HEK293T (cell line): ENCODE measurements at regions not wholly inside any gene's neighbourhood (a gene's known extent, or its start where the extent isn't known, plus 50 kb on each side); places are given as distances from the start of the nearest gene placed in this dataset.
"Not testable (repeated sequence)": the region's sequence is repeated elsewhere in the genome, so short reads cannot be mapped to it uniquely, and the experiment has no call there.

ENCODE experiments used
- CTCF ChIA-PET: fragments of 350-600 bp; formaldehyde crosslinking; extraction: SDS; loops from one replicate; lab custom pipeline; 2021; ENCODE audit warnings: antibody characterized with exemption, inconsistent platforms; lab: Yijun Ruan, JAX
- POLR2A ChIA-PET: fragments of 350-600 bp; formaldehyde crosslinking; extraction: SDS; loops from one replicate; lab custom pipeline; 2020; ENCODE audit warnings: antibody characterized with exemption, inconsistent platforms; lab: Yijun Ruan, JAX
- DNase-seq: peaks from one replicate; pipeline ENCODE4 v3.0.0; 2012; ENCODE audit warnings: mixed read lengths; ENCODE audit errors: extremely low spot score
- ARNT ChIP-seq: fragments of 450-650 bp; IDR thresholded peaks from 2 replicates; pipeline ENCODE4 v1.6.1; 2017; ENCODE audit warnings: mild to moderate bottlenecking
- BHLHE40 ChIP-seq: fragments of 450-650 bp; IDR thresholded peaks from 2 replicates; pipeline ENCODE4 v1.6.1; 2016; ENCODE audit warnings: mild to moderate bottlenecking, moderate library complexity, borderline replicate concordance
- CTBP1 ChIP-seq: fragments of 450-650 bp; IDR thresholded peaks from 2 replicates; pipeline ENCODE4 v1.6.1; 2016; ENCODE audit warnings: borderline replicate concordance
- ELF4 ChIP-seq: fragments of 450-650 bp; IDR thresholded peaks from 2 replicates; pipeline ENCODE4 v1.6.1; 2017; ENCODE audit warnings: antibody characterized with exemption
- FOXA1 ChIP-seq: fragments of 450-650 bp; IDR thresholded peaks from 2 replicates; pipeline ENCODE4 v1.6.1; 2016; ENCODE audit warnings: mild to moderate bottlenecking
- FOXK2 ChIP-seq: fragments of 450-650 bp; IDR thresholded peaks from 2 replicates; pipeline ENCODE4 v1.6.1; 2016; ENCODE audit warnings: mild to moderate bottlenecking
- FOXM1 ChIP-seq: fragments of 450-650 bp; IDR thresholded peaks from 2 replicates; pipeline ENCODE4 v1.6.1; 2017; ENCODE audit warnings: mild to moderate bottlenecking, borderline replicate concordance
- HDGF ChIP-seq: fragments of 450-650 bp; IDR thresholded peaks from 2 replicates; pipeline ENCODE4 v1.6.1; 2017; ENCODE audit warnings: antibody characterized with exemption, borderline replicate concordance
- L3MBTL2 ChIP-seq: fragments of 450-650 bp; conservative IDR thresholded peaks from 2 replicates; pipeline ENCODE4 v1.6.1; 2016; ENCODE audit warnings: mild to moderate bottlenecking
- LEF1 ChIP-seq: fragments of 450-650 bp; IDR thresholded peaks from 2 replicates; pipeline ENCODE4 v1.6.1; 2017; ENCODE audit warnings: mild to moderate bottlenecking, borderline replicate concordance
- NFRKB ChIP-seq: fragments of 450-650 bp; IDR thresholded peaks from 2 replicates; pipeline ENCODE4 v1.6.1; 2016; ENCODE audit warnings: mild to moderate bottlenecking, moderate library complexity
- PKNOX1 ChIP-seq: fragments of 450-650 bp; IDR thresholded peaks from 2 replicates; pipeline ENCODE4 v1.6.1; 2016
- SP1 ChIP-seq: fragments of 450-650 bp; IDR thresholded peaks from 2 replicates; pipeline ENCODE4 v1.6.1; 2017
- SUZ12 ChIP-seq: fragments of 450-650 bp; IDR thresholded peaks from 2 replicates; pipeline ENCODE4 v1.6.1; 2016; ENCODE audit warnings: mild to moderate bottlenecking
- TARDBP ChIP-seq: fragments of 450-650 bp; IDR thresholded peaks from 2 replicates; pipeline ENCODE4 v1.6.1; 2016
- ZNF384 ChIP-seq: fragments of 450-650 bp; IDR thresholded peaks from 2 replicates; pipeline ENCODE4 v1.6.1; 2016

DNA sequence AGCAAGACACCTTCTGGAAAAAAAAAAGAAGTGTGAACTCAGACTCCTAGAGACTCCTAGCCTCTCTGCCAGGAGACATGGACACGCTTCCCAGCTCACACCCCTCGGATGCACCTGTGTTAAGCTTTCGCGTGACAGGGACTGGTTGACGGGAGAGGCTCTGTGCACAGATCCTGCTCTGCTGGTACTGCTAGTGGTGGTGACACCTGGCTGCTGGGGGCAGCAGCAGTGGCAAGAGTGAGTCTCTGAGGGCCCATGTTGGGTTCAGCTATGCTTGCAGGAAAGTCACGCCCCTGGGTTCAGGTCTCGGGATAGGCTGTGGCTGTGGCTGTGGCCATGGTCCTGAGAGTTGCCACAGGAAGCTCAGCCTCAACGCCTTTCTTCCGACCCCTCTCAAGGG lies 81.1 kb downstream of the XRCC2 start:
- TF ChIP-seq SP1, result no peak
- ChIA-PET POLR2A (no interaction called here), CTCF (interaction anchor here (0.6 kb wide), 1 partner anchor 1437 kb away, joined by 3 read pairs; no protein-coding TSS in a partner anchor)
- DNase-seq, result no peak

GRCh38 chr7:152591976-152592375 lies 84.0 kb downstream of the XRCC2 start:
- POLR2A ChIA-PET, result no interaction called here
- DNase-seq, result no peak
- no peak for TF ChIP-seq TARDBP
- TF ChIP-seq NFRKB, result no peak
- TF ChIP-seq FOXK2, result no peak
- no peak for TF ChIP-seq SP1
- TF ChIP-seq ARNT, result no peak
- CTCF ChIA-PET, result no interaction called here

GRCh38 chr7:152590481-152590880 lies 85.5 kb downstream of the XRCC2 start:
- TF ChIP-seq NFRKB, result no peak
- no peak for TF ChIP-seq FOXK2
- no peak for TF ChIP-seq L3MBTL2
- no peak for TF ChIP-seq SUZ12
- TF ChIP-seq ZNF384, result no peak
- no peak for TF ChIP-seq PKNOX1
- no peak for TF ChIP-seq BHLHE40
- no peak for TF ChIP-seq LEF1
- TF ChIP-seq TARDBP, result no peak
- TF ChIP-seq CTBP1, result no peak
- TF ChIP-seq ELF4, result no peak
- TF ChIP-seq HDGF, result no peak
- no peak for TF ChIP-seq FOXM1
- ChIA-PET CTCF (no interaction called here), POLR2A (no interaction called here)
- DNase-seq, result no peak

DNA sequence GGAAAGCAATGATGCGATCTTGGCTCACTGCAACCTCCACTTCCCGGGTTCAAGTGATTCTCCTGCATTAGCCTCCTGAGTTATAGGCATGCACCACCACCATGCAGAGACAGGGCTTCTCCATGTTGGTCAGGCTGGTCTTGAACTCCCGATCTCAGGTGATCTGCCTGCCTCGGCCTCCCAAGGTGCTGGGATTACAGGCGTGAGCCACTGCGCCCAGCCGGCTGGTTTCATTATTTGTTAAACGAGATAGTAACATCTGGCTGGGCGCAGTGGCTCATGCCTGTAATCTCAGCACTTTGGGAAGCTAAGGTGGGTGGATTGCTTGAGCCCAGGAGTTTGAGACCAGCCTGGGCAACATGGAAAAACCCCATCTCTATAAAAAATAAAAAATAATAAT lies 86.1 kb downstream of the XRCC2 start:
- CTCF ChIA-PET, POLR2A ChIA-PET, DNase-seq: not testable (repeated sequence)

- DNase-seq, result no peak
- ChIA-PET POLR2A (no interaction called here), CTCF (interaction anchor here (0.6 kb wide), 1 partner anchor 278 kb away, joined by 3 read pairs; no protein-coding TSS in a partner anchor)
- no peak for TF ChIP-seq LEF1
- TF ChIP-seq CTBP1, result no peak
These were observed 87.6 kb downstream of the XRCC2 start for GRCh38 chr7:152588350-152588749.

DNA sequence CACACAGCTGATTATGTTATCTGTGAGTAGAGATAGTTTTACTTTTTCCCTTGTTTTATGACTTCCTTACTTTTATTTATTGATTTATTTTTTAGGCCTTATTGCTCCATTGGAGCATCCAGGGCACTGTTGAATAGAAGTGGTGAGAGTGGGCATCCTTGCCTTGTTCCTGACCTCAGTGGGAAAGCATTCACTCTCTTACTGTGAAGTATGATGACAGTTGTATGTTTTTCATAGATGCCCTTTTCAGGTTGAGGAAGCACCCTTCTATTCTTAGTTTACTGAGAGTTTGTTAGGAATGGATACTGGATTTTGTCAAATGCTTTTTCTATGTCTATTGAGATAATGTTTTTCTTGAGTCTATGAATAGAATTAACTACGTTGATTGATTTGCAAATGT lies 88.6 kb downstream of the XRCC2 start:
- DNase-seq, result no peak
- CTCF ChIA-PET, result interaction anchor here (0.6 kb wide), 1 partner anchor 51 kb away, joined by 3 read pairs; no protein-coding TSS in a partner anchor
- TF ChIP-seq FOXM1 (no peak), FOXA1 (no peak), BHLHE40 (no peak), L3MBTL2 (no peak), ELF4 (no peak), SP1 (no peak), ARNT (no peak), NFRKB (no peak), CTBP1 (no peak), ZNF384 (no peak), HDGF (no peak), PKNOX1 (no peak), SUZ12 (no peak), LEF1 (no peak), TARDBP (no peak), FOXK2 (no peak)
- POLR2A ChIA-PET, result no interaction called here

DNA sequence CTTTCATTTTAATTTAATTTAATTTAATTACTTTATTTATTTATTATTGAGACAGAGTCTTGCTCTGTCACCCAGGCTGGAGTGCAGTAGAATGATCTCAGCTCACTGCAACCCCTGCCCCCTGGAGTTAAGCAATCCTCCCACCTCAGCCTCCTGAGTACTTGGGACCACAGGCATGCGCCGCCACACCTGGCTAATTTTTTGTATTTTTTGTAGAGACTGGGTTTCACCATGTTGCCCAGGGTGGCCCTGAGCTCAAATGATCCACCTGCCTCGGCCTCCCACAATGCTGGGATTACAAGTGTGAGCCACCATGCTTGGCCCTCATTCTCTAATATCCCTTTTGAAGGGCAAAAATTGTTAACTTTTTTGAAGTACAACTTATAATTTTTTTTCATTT lies 92.9 kb downstream of the XRCC2 start:
- TF ChIP-seq L3MBTL2 (no peak), SP1 (no peak), FOXK2 (no peak), HDGF (no peak), TARDBP (no peak), SUZ12 (no peak), PKNOX1 (no peak), FOXM1 (no peak), ARNT (no peak), FOXA1 (no peak), CTBP1 (no peak), LEF1 (no peak), ELF4 (no peak), BHLHE40 (no peak), ZNF384 (no peak), NFRKB (no peak)
- CTCF ChIA-PET, result no interaction called here
- POLR2A ChIA-PET, result no interaction called here
- DNase-seq, result no peak
